ENCODE measurements at regions not wholly inside any gene's neighbourhood (a gene's known extent, or its start where the extent isn't known, plus 50 kb on each side); places are given as distances from the start of the nearest gene placed in this dataset.

DNA sequence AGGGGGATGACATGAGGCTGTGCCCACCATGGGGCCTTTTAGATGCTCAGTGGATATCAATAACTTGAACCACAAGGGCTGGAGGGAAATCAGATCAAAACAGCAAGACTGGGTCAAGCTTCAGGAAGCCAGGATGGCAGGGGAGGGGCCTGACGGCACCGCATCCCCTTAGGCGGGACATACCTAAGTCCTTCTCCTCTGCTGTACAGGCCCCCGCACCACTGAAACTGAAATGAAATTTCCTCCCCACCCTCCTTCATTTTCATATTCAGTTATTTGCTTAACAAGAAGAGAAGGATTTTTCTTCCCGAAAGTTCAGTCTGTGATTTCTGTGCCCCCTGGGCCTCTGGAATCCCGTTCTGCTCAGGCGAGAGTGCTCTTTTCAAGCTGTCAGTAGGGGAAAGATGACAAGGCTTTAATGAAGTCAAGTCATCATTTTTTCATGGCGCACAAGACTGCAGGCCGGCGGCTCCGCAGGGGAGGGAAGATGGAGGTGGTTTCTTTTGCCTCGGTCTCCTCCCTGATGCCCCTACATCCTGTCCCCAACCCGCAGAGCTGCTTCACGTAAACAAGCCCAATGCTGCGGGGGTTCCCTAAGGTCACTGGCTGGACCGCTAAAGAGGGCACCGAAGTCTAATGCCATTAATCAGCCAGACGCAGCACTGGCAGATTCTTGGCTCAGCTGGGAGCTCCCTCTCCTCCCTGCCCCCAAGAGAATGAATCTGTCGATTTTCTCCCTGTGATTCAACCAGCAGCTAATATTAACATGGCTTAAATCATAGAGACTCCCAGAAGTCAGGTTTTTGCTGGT is 264.8 kb downstream of the C1orf94 start:
- DNase-seq (ENCODE audit: low read depth in 1 of 2, low spot score in 1 of 2), result no peak
- peaks cover 5% of the 10 kb centered on the region for H3K27me3 ChIP-seq (ENCODE audit: insufficient read depth, poor library complexity, severe bottlenecking)
- no peak for TF ChIP-seq GABPA (IDR thresholded peaks at IDR 0.05; ENCODE audit: low read depth)
- TF ChIP-seq POLR2AphosphoS5 (IDR thresholded peaks at IDR 0.05; ENCODE audit: low read depth), result no peak
- no peak for TF ChIP-seq SPI1 (IDR thresholded peaks at IDR 0.05; ENCODE audit: borderline replicate concordance, low read depth)
- TF ChIP-seq, protein P1, sequence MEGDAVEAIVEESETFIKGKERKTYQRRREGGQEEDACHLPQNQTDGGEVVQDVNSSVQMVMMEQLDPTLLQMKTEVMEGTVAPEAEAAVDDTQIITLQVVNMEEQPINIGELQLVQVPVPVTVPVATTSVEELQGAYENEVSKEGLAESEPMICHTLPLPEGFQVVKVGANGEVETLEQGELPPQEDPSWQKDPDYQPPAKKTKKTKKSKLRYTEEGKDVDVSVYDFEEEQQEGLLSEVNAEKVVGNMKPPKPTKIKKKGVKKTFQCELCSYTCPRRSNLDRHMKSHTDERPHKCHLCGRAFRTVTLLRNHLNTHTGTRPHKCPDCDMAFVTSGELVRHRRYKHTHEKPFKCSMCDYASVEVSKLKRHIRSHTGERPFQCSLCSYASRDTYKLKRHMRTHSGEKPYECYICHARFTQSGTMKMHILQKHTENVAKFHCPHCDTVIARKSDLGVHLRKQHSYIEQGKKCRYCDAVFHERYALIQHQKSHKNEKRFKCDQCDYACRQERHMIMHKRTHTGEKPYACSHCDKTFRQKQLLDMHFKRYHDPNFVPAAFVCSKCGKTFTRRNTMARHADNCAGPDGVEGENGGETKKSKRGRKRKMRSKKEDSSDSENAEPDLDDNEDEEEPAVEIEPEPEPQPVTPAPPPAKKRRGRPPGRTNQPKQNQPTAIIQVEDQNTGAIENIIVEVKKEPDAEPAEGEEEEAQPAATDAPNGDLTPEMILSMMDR (IDR thresholded peaks at IDR 0.05; ENCODE audit: insufficient read depth, low read length), result no peak
- TF ChIP-seq, protein P2, sequence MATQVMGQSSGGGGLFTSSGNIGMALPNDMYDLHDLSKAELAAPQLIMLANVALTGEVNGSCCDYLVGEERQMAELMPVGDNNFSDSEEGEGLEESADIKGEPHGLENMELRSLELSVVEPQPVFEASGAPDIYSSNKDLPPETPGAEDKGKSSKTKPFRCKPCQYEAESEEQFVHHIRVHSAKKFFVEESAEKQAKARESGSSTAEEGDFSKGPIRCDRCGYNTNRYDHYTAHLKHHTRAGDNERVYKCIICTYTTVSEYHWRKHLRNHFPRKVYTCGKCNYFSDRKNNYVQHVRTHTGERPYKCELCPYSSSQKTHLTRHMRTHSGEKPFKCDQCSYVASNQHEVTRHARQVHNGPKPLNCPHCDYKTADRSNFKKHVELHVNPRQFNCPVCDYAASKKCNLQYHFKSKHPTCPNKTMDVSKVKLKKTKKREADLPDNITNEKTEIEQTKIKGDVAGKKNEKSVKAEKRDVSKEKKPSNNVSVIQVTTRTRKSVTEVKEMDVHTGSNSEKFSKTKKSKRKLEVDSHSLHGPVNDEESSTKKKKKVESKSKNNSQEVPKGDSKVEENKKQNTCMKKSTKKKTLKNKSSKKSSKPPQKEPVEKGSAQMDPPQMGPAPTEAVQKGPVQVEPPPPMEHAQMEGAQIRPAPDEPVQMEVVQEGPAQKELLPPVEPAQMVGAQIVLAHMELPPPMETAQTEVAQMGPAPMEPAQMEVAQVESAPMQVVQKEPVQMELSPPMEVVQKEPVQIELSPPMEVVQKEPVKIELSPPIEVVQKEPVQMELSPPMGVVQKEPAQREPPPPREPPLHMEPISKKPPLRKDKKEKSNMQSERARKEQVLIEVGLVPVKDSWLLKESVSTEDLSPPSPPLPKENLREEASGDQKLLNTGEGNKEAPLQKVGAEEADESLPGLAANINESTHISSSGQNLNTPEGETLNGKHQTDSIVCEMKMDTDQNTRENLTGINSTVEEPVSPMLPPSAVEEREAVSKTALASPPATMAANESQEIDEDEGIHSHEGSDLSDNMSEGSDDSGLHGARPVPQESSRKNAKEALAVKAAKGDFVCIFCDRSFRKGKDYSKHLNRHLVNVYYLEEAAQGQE (IDR thresholded peaks at IDR 0.05; ENCODE audit: insufficient replicate concordance, low read depth), result no peak
- no peak overlapping the region for H3K27ac ChIP-seq (replicated peaks)
- no peak overlapping the region for H3K4me3 ChIP-seq (replicated peaks; ENCODE audit: insufficient read depth, low read length)

DNA sequence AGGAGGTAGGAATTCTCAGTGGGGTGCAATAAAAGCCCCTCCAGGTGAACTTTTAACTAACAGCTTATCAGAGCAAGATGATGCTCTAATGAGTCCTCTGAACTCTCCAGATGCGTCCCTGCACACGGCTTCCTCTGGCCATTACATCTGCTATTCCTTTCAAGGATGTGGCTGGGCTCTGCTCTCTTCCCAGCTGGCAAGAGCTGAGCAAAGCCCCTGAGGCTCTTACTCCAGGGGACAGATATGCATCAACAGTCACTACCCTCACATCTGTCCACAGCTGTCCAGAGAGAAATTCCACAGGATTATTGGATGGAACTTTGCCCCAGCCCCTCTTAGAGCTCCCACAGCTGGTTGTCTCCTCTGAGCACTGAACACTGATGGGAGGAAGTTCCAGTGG is 267.8 kb downstream of the C1orf94 start:
- DNase-seq (ENCODE audit: low read depth in 1 of 2, low spot score in 1 of 2), result no peak
- no peak overlapping the region for H3K4me3 ChIP-seq (replicated peaks; ENCODE audit: insufficient read depth, low read length)
- H3K27me3 ChIP-seq (ENCODE audit: insufficient read depth, poor library complexity, severe bottlenecking), result peaks cover 5% of the 10 kb centered on the region
- no peak overlapping the region for H3K27ac ChIP-seq (replicated peaks)
- TF ChIP-seq, protein P1 (IDR thresholded peaks at IDR 0.05; ENCODE audit: insufficient read depth, low read length), result no peak
- TF ChIP-seq SPI1 (IDR thresholded peaks at IDR 0.05; ENCODE audit: borderline replicate concordance, low read depth) (no peak), POLR2AphosphoS5 (IDR thresholded peaks at IDR 0.05; ENCODE audit: low read depth) (no peak), GABPA (IDR thresholded peaks at IDR 0.05; ENCODE audit: low read depth) (no peak)
- TF ChIP-seq, protein P2 (IDR thresholded peaks at IDR 0.05; ENCODE audit: insufficient replicate concordance, low read depth), result no peak

DNA sequence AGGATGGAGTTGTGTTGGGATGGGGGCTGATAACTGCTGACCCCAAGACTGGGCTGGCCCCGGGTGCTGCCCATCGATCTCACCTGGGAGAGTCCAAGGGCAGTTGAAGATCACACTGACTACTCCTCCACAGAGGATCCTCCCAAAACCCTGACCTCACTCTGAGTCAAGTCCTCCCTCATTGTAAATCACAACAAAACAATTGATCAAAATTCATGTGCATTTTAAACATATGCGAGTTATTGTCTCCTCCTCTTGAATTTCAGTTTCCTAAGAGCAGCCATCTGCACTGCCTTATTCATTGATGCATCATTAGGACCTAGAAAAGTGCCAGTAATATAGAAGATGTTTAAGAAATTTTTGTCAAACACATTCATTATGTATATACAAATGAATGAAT is 273.6 kb downstream of the C1orf94 start:
- no peaks in the 10 kb centered on the region for H3K27me3 ChIP-seq (ENCODE audit: insufficient read depth, poor library complexity, severe bottlenecking)

More for the DNA sequence above, 273.6 kb downstream of the C1orf94 start:
- DNase-seq (ENCODE audit: low read depth in 1 of 2, low spot score in 1 of 2), result no peak
- Histone ChIP-seq H3K27ac (replicated peaks) (no peak overlapping the region), H3K4me3 (replicated peaks; ENCODE audit: insufficient read depth, low read length) (no peak overlapping the region)
- TF ChIP-seq SPI1 (IDR thresholded peaks at IDR 0.05; ENCODE audit: borderline replicate concordance, low read depth) (no peak), GABPA (IDR thresholded peaks at IDR 0.05; ENCODE audit: low read depth) (no peak), POLR2AphosphoS5 (IDR thresholded peaks at IDR 0.05; ENCODE audit: low read depth) (no peak)
- TF ChIP-seq, protein P2 (IDR thresholded peaks at IDR 0.05; ENCODE audit: insufficient replicate concordance, low read depth), result no peak
- TF ChIP-seq, protein P1 (IDR thresholded peaks at IDR 0.05; ENCODE audit: insufficient read depth, low read length), result no peak

Data from HL-60 (cell line).